HTR-8/SVneo (cell line): ENCODE measurements at regions not wholly inside any gene's neighbourhood (a gene's known extent, or its start where the extent isn't known, plus 50 kb on each side); places are given as distances from the start of the nearest gene placed in this dataset.

Experiments used
- DNase-seq: peaks from one replicate; pipeline ENCODE4 v3.0.0; 2011; ENCODE audit warnings: low spot score, mixed read lengths; ENCODE audit not compliant: insufficient read length
- FAIRE-seq: peaks from 2 replicates; lab custom pipeline; 2011; peaks lifted over from hg19 to GRCh38; lab: Jason Lieb, UNC

DNA sequence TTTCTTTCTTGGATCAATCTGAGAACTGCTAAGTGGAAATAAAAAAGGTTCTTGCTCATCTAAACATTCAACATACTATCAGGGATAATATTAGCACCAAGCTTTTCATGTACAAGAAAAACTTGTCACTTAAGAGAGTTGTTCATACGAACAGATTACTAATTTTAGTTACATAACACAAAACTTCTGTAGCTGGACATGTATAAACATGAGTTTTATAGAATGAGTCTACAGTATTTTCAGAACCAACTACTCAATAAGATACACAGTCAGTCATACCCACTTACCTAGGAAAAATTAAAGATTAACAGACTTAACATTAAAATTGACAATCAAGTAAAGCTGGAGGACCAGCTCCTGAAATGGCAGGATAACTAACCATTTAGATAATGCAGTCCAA, 540.1 kb upstream of the FAM241A start:
- FAIRE-seq (no peak), DNase-seq (no peak)

DNA sequence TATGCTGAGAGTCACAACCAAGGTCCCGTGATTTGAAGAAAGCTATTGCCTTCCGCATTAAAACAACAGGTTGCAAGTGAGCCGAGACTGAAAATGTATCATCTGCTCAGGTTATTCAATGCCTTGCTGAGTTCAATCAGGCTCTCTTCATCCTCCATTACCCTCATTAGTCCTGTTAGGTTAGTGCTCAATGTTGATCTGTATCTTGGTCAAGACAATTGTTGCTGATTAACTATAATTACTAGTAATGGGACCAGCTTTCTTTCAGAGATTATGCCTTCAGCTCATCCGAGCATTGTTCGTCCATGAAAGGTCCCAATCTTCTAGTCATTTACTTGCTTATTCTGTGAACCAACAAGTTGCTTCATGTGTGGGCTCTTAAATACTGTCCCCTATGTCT, 534.6 kb upstream of the FAM241A start:
- FAIRE-seq (no peak), DNase-seq (no peak)

DNA sequence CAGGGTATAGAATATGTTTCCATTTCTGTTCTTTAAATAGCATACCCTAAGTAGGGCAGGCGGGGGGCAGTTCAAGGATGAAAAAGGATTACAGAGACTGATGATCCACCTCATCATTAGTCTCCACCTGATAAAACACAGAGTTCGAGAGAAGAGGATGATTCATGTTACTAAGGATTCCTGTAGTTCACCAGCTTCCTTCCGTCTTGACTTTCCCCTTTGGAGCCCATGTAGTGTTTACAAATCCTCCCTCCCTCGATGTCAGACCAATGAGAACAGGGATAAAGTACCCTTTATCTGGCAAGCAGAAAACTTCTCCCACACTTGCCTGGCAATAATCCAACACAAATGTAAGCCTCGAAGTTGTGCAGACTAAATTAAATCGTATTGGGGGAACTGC, 526.3 kb upstream of the FAM241A start:
- FAIRE-seq (no peak), DNase-seq (no peak)

DNA sequence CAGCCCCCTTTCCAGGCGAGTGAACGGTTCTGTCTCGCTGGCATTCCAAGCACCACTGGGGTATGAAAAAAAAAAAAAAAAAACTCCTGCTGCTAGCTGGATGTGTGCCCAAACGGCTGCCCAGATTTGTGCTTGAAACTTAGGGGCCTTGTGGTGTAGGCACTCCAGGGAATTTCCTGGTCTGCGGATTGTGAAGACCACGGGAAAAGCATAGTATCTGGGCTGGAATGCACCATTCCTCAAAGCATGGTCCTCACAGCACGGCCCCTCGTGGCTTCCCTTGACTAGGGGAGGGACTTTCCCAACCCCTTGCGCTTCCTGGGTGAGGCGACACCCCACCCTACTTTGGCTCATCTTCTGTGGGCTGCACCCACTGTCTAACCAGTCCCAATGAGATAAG, 516.8 kb upstream of the FAM241A start:
- FAIRE-seq (no peak), DNase-seq (no peak)

DNA sequence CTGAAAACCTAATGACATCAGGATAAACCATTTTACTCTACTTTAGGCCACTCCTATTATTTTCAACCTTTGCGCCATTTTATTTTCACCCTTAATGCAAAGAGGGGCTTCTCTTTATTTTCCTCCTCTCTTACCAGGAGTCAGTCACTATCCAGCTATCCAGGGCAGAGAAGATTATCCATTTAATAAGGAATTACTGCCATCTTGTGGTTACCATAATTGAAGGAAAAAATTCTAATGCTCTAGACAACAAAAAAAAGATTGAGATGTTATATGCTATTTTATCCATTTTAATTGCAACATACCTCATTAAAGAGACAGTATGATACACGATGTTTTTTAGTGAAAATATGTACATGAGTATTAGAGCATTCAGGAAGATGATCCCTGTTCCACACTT, 514.5 kb upstream of the FAM241A start:
- DNase-seq (peak; percentile 20), FAIRE-seq (no peak)

DNA sequence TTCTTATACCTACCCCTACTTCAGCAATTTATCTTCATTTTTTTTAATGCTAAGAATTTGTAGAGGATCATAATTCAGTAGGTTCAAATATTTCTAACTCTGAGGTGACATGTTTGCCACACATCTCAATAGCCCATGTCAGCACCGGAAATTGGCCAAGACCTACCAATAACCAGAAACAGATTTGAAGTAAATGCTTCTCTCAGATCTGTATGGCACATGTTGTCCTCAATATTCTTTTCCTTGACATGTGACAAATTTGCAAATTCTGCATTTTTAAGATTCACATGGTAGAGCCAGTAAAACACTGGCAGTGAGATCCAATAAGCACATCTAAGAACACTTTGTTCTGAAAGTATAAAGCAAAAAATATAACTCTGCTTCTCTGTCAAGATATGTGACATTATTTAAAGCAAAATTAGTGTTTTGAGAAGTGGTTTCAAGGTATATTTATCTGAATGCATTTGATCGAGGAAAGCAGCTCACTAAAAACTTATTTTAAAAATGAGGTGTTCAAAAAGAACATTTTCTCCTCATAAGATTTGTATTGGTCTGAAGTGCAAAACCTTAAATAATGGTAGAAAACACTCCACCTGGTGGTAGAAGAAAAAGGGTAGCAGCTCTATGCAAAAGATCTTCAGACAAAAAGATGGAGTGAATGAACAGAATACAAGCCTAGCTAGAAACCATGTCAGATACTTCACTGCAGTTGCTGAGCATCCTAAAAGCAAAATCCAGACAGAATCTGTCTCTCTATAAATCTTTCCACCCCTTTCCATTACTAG, 513.8 kb upstream of the FAM241A start:
- DNase-seq (no peak), FAIRE-seq (no peak)

DNA sequence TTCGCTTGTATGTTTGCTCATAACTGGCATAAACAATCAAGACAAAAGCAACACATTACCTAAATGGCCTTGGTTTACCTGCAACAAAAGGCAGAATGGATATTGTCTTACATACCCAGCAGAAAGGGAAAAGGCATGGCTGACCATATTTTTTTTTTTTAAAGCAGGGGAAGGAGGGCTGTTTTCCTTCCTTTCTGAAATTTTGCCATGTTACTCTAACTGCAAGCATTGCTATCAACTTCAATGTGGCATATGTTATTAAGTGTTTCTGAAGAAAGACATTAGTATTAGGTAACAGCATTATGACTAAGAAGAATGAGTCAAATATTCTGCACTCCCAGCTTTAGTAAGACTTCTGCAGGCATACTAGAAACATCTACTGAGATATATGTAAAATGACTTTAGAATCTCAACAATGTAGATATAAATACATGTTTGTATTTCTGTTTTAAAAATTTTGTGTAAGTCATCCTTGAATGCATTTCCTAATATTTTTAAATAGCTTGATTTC, 512.6 kb upstream of the FAM241A start:
- DNase-seq (no peak), FAIRE-seq (no peak)

DNA sequence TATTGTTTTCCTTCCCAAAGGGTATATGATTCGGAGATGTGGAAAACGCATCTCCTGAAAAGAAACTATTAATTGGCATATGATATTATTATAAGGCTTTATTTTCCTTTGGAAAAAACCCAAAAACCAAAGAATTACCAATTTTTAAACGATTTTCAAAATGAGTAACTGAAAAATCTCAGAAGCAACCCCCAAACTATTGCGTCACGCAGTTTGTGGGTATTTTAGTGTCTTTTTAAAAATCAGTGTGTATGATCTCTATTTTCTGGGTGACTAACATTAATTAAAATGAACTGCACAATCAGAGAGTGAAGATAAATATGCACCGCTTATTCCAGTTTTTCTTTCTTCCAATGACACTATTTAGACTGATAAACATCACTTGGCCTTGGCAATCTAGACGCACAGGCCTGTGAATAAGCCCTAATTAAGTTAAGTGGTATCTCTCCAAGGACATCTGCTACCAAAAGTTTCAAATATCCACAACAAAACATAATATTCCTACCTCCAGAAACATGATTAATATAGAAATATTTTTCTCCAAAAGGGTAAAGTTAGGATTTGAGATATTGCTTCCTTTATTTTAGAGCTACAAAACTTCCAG, 511.5 kb upstream of the FAM241A start:
- DNase-seq: no peak
- no peak for FAIRE-seq

DNA sequence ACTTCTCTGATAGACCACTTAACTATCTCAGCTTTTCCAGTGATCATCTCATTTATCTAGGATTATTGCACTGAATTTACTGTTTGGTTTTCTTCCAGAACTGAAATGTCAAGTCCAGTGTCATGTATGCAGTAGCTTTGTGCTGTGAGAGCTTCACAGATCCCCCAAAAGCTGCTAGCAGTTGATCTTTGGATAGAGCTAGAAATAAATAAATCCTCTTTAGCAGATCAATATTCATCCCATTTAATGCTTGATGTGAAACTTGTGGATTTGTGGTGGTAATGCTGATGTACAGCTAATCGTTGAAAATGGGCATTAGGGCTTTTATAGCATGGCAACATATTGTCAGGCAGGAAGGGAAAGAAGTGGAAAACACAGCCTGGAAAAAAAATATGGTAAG, 509.6 kb upstream of the FAM241A start:
- FAIRE-seq: no peak

DNA sequence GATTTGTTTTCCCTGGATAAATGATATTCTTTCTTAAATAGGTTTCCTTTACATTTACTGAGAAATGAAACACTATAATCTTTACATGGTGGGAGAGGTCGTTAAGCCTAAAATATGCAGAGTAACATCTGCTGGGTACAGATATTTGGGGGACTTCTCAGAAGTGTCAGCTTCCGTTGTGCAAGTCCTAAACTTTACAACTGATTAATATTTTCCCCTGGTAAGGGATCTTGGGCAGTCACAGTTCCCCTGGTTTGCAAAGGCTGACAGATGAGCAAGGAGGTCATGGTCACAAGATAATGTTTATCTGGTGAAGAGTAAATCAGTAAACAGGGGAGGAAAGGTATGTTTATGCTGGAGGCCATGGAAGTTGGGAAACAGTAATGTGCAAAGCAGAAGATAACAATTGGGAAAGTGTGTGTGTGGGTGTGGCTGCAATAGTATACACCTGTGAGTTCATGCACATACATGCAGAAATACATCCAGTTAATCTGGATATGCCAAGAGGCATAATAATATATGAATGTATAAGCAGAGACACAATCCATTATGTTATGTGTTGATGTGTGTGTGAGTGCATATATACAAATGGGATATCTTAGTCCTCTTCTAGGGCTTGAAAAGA, 508.2 kb upstream of the FAM241A start:
- DNase-seq (no peak), FAIRE-seq (no peak)

More for the DNA sequence above, 509.6 kb upstream of the FAM241A start:
- DNase-seq: no peak

DNA sequence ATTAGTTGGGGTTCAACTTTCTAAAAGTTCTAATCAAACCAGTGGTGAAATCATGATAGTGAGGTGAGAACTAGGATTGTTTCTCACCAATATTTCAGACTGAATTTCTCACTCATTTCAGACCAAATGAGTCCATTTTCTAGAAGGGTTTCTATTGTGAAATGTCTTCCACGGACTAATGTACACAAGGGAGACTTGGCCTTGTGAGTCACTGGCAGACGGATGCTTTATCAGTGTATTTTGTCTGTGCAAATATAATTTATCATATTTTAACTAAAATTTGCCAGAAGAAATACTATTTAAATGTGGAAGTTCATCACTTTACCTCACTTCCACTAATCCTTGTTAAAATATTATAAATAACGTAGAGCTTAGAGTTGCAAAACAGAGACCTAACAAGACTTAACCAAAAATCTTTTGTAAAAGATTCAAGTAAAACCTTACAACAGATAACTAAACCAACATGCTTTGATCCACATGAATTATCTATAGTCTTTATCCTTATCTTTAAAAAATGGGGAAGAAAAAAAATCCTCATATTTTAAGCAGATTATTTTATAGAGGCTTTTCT, 506.0 kb upstream of the FAM241A start:
- FAIRE-seq (no peak), DNase-seq (no peak)

DNA sequence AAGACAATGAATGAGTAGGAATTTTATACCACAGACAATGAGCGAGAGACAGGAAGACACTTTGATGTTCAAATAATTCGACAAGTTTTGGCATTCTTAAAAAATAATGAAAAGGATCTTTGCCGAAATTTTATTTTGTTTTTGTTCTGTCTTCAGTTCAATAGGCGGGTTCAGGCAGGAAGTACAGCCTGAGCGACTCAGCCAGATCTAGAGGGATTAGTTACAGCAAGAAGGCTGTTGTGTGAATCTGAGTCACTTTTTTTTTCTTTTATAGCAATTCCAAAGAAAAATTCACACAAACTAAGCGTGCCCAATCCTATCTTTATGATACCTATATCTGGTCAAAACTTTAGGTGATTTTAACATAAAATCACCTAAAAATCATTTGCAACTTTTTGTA, 505.4 kb upstream of the FAM241A start:
- FAIRE-seq: no peak
- DNase-seq: no peak

DNA sequence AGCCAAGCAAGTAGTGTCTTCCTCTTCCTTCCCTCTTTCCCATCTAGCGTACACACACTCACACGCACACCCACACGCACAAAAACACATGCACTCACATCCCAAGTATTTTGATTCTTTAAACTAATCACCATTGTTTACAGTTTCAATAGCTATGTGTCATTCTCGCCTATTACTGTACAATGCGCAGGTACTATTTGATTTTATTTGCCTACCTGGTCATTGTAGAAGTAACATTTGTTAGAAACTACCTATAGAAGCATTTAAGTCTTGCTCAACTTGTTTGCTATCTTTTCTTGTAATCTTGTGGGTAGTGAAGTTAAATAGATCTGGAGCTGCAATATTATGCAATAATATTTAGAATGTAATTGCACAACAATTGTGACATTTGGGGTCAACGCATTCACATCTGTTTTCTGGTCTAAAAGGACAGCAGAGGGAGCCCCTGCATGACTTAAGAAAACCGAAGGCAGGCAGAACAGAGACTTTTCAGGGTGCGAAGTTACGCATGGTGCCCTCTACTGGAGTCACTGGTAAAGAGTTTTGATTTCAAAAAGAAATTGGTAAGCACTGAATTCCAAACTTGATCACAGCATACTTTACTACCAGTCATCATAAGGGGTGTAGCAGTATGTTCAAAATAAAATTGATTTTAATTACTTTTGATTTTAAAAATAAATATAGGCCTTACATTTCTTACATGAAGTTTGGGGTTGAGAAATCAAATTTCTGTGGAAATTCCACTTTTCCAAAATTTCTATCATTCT, 503.3 kb upstream of the FAM241A start:
- DNase-seq: peak; percentile 54
- no peak for FAIRE-seq

DNA sequence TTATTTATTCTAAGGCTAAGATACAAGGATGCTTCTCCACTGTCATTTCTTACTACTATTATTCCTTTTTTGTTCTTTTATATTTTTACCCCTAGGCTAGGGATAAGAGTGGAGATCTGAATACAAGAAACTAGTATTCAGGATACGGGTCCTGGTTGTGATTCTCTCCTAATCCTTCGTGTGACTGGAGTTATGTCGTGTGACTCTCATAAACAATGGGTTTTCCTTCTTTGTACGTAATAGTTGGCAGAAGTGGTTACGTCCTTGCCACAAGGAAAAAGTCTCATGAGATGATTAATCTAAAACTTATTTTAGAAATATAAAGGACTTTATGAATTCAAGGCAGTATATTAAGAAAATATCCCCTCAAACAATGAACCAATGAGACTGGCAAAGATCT, 497.2 kb upstream of the FAM241A start:
- DNase-seq (no peak), FAIRE-seq (no peak)

DNA sequence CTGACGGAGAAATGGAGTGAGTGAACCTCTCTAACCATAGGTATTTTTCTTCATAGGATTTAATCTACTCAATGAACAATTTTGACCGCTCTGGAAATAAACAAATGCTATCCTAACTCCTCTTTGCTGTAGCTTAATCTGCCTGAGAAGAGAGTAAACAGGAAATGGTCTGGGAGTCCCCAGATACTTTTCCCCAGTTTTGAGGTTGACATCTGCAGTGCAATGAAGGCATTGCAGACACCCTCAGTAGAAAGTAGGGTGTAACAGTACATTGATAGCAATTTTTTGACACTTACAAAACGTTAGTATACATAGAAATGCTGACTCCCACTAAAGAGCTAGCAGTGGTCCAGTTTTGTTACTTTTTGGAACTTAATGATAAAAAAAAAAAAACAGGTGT, 495.9 kb upstream of the FAM241A start:
- no peak for FAIRE-seq
- DNase-seq: no peak

DNA sequence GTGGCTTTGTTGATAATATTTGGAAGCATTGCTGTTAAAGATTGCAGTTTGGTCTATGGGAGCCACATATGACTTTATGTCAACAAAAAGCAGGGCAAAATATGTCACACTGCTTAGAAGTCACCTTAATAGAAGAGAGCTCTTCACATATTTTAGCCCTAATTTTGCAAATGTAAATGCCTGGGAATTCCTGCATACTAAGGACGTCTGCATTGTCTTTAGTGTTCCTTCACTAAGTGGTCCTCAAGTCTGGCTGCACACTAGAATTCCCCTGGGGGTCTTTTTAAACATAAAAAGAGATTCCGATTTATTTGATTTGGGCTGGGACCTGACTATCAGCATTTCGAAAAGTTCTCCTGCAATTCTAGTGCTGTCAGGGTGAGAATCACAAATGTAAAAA, 495.1 kb upstream of the FAM241A start:
- no peak for FAIRE-seq
- DNase-seq: no peak

DNA sequence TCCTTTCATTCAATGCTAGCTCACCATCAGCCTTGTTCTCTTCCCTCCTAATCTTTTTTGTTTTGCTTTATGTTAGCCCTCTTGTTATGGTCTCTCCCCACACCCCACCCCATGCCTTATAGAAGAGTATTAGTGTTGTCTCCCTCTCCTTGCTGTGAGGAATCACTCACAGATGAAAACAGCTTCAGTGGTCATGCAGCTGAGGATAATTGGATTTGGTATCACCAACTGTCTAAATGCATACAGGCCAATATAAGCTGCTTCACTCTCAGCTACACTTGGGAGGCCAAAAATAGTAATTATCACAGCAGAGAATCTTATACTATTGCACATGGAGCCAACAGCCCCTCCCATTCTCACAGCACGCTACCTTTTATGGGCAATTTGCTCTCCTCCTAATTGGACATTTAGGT, 494.6 kb upstream of the FAM241A start:
- DNase-seq (no peak), FAIRE-seq (no peak)

DNA sequence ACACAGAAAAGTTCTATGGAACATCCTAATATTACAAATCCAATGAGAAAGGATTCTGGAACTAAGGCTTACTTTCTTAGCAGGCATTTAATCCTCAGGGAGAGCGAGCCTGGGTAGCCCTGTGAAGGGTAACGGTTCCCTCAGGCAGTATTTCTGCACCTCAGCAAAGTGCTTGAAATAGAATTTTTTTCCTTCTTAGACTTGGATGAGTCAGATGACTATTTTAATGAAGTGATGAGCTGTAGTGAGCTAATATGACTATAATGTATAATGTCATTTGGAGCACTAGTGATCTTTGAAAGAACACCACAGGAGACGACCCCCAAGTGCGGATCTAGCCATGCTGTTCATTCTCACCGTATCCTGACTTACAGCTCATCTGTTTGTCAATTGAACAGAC, 493.0 kb upstream of the FAM241A start:
- FAIRE-seq (no peak), DNase-seq (no peak)

DNA sequence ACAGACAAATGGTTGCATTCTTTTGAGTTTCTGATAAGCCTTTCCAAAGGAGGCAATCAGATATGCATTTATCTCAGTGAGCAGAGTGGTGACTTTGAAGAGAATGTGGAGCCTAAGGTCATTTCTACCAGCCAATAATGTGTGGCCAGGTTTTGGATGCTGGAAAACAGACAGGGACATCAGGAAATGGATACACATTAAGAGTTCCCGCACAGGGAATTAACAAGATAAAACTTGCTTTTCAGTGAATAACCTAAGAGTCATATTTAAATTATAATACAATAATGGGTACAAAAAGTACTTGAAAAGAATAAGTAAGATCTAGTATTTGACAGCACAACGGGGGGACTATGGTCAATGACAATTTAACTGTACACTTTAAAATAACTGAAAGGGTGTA, 492.3 kb upstream of the FAM241A start:
- no peak for FAIRE-seq
- DNase-seq: no peak

DNA sequence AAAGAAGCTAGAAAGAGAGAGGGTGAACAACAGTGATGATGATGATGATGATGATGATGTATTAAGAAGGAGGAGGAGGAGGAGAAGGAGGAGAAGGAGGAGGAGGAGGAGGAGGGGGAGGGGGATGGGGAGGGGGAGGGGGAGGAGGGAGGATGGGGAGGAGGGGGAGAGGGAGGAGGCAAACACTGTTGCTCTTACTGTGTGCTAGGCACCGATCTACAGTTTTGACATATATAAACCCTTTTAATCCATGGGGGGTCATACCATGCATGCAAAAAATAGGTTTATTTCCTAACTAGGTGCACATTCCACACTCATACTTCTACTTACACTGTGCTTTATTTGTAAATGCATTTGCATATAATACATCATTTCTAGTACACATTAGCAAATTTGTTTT, 482.8 kb upstream of the FAM241A start:
- no peak for DNase-seq
- no peak for FAIRE-seq
